ENCODE measurements at regions not wholly inside any gene's neighbourhood (a gene's known extent, or its start where the extent isn't known, plus 50 kb on each side); places are given as distances from the start of the nearest gene placed in this dataset.
"Not testable (repeated sequence)": the region's sequence is repeated elsewhere in the genome, so short reads cannot be mapped to it uniquely, and the experiment has no call there.

DNA sequence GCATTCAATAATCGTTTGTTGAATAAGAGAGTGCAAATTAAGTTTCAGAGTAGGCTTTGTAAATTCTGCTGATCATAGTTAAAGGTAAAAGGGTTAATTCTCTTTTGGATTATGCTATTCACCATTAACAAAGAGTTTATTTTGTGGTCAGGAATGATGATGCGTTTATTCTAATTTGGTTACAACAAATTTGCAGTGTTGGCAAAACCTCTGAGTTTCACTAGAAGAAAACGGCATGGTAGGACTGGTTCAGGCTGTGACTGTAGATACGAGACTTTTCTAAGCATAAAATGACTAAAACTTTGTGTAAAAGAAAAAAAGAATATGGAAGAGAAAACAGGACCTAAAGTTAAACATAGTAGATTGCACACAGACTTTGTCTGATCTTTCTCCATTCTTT lies 234.7 kb downstream of the TLR4 start:
- DNase-seq (ENCODE audit: low spot score) = no peak

- not testable (repeated sequence) for DNase-seq (ENCODE audit: low spot score)
Measured at GRCh38 chr9:117944750-117945149, 240.5 kb downstream of the TLR4 start.

DNA sequence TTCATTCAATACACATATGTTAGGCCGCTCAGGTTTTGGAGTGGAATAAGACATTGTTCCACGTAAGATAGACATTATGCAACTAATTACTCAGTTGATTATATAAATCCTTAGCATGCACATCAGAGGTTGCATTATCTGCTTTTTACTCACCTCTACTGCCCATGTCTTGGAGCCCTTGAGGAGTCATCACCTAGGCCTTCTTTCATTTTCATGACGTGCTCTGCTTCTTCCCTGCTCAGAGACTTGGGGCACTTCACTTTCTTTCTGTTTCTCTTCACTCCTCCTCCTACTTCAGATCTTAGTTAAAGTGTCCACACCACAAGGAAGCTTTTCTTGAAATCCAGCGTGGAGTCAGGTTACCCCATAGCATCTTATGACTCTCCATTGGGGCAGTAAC lies 241.1 kb downstream of the TLR4 start:
- no peak for DNase-seq (ENCODE audit: low spot score)

- no peak for DNase-seq (ENCODE audit: low spot score)
Measured at GRCh38 chr9:117951127-117951526, 246.9 kb downstream of the TLR4 start.

DNA sequence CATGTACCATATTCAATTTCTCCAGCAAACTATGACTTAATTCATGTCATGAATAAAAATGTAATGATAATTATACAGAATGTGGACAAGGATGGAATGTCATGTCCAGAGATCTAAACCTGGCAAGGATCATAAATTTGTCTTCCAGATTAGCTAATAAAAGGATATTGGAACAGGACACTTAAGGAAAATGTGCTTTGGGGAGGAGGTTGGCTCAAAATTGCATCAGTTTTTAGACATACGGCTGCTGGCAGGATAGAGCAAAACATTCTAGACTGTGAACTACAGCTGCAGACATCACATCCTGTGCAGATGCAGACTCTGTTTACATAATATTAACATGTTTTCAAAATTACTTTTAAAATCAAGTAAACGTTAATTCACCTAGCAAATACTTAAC lies 248.4 kb downstream of the TLR4 start:
- DNase-seq (ENCODE audit: low spot score) = no peak

DNA sequence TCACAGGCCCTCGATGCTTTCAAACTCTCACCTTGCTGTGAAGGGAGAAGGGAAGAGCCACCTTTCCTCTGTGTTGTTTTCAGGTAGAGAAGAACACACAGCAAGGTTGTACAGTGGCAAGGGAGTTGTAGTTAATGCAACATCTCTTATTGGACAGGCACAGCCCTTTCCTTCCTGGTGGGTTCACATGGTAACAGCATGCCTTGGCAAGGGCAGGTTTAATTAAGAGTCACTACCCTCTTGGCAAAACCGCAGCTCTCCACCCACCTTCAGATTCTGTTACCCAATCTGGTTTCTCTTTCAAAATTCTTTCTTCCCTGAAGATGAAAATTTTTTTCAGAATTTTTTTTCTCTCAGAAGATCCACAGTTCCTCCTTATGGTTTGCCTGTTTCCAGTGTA lies 253.1 kb downstream of the TLR4 start:
- DNase-seq (ENCODE audit: low spot score) = peak; percentile 11

DNA sequence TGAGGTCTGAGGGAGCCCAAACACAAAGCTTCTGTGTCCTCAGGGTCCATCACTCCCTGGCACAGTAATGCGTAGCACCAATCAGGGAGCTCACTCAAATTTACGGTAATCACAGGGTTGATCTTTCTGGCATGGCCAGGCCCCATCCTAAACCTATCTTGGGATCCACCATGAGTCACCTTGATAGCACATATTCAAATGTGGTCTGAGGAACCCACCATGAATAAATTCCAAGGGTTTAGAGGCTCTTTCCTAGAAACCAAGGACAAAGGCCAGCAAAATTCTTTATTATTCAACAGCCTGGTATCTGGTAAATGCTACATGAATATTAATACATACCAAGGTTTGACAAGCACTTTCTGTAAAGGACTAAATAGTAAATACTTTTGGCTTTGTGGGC lies 254.5 kb downstream of the TLR4 start:
- DNase-seq (ENCODE audit: low spot score) = no peak

DNA sequence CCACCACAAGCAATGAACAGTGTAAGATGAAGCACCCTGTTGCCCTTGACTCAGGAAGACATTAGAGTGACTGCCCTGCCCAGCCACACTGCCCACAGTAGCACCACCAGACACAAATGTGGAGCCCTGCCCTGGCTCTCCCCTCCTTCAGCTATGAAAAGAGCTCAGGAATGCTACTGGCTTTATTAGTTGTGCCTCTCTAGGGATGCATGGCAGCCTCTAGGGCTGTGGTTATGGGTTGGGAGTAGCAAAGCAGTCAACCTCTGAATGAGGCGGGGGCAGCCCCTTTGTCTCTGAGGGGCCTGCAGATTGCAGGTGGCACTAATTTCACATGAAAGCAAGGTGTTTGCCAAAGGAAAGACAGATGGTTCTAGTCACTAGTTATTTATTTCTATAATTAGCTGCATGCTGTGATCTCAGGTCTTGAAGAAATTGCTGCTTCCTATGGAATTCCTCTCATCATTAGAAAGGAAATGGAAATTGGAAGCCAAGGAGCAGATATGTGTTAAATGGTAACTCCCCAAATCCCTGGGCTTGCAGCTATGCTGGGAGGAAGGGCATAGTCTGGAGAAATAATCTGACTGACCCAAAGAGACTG lies 259.4 kb downstream of the TLR4 start:
- no peak for DNase-seq (ENCODE audit: low spot score)

GRCh38 chr9:117970276-117971050 lies 266.3 kb downstream of the TLR4 start:
- no peak for DNase-seq (ENCODE audit: low spot score)

DNA sequence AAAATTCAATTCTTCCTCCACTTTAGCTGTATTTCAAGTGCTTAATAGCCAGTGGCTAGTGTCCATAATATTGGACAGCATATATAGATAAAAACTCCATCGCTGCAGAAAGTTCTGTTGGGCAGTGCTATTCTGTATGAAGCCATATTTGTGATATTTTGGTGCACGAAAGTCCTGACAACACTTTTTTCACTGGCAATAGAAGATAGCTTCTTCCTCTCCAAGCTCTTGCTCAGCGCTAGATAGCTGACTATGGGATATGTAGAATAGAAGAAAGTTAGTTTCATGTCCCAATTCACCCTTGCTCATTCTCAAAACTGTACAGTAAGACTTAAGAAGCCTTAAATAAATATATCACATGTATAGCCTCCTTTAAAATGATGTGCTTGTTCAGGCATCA lies 269.9 kb downstream of the TLR4 start:
- no peak for DNase-seq (ENCODE audit: low spot score)

DNA sequence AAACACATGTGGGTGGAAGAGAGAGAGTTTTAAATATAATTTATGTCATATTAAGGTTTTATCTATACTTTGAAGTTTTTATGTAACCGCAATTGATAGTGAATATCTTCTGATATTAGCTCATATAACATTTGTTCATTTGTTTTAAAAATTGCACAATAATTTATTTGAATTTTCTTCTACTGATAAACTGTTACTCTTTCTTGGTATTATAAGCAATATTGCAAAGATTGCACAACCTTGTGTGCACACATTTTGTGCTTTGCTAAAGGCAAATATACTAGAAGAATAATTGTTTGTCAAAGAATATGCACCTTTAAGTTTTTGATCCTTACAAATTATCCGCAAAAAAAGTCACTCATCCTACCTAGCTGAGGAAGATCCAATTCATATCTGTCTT lies 275.7 kb downstream of the TLR4 start:
- no peak for DNase-seq (ENCODE audit: low spot score)

GRCh38 chr9:117987945-117988344 lies 283.7 kb downstream of the TLR4 start:
- no peak for DNase-seq (ENCODE audit: low spot score)

- no peak for DNase-seq (ENCODE audit: low spot score)
Measured at GRCh38 chr9:117992006-117992405, 287.8 kb downstream of the TLR4 start.

DNA sequence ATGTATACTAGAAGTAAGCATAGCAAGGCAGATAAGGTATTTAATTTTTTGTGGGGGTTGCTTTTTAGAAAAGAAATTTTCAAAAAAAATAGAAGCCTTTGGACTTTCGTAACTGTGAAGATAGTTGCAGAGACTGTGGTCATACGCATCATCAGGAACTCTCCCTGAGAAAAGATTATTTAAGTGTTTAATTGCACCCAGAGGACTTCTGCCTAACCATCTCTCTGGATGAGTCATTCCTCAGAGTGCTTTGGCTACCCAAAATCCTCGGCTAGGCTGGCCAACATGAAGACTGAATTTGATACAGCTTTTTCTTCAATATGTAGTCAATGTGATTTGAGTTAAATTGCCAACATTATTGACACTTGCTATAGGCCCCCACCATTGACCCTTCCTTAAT lies 296.4 kb downstream of the TLR4 start:
- DNase-seq (ENCODE audit: low spot score) = no peak

GRCh38 chr9:118003240-118003639 lies 299.0 kb downstream of the TLR4 start:
- DNase-seq (ENCODE audit: low spot score) = no peak

GRCh38 chr9:118008246-118008645 lies 304.0 kb downstream of the TLR4 start:
- DNase-seq (ENCODE audit: low spot score) = no peak

- DNase-seq (ENCODE audit: low spot score) = no peak
Measured at GRCh38 chr9:118009614-118010013, 305.4 kb downstream of the TLR4 start.

DNA sequence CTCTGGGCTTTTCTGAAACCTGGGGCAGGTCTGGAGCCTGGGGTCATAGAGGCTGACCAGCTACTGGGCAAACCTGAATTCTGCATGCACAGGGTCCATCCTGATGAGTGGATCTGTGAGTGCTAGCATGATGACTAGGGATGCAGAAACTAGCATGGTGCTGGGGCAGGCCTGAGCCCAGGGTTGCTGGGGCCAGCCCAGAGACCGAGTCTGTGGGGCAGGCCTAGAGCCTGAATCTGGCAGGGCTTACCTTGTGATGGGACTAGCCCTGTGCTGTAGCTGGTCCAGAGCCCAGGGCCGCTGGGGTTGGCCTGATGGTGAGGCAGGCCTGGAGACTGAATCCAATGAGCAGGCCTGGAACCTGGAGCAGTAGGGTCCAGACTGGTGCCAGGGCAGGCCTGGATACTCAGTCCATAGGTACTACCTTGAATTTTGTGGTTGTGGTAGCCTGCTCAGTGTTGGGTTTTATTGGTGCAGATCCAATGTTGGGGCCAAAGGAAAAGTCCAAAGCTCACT lies 313.5 kb downstream of the TLR4 start:
- DNase-seq (ENCODE audit: low spot score) = no peak

- no peak for DNase-seq (ENCODE audit: low spot score)
Measured at GRCh38 chr9:118023644-118024043, 319.4 kb downstream of the TLR4 start.

DNA sequence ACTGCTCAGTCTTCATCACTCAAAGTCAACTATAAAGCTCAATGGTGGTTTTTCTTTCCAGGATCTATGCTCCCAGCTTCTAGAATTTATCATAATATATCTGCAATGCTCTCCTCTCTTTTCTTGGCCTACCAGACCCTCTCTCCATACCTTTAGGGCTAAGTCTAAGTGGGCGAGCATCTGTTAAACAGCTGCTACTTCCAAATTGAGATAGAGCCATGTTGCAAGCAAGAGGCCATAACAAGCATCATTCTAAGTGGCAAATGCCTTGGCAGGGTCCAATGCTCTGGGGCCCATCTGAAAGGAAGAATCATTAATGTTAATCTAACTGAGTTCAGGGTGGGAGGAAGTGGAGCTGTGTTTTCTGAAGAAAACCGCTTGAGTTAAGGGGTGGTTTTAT lies 324.0 kb downstream of the TLR4 start:
- no peak for DNase-seq (ENCODE audit: low spot score)

DNA sequence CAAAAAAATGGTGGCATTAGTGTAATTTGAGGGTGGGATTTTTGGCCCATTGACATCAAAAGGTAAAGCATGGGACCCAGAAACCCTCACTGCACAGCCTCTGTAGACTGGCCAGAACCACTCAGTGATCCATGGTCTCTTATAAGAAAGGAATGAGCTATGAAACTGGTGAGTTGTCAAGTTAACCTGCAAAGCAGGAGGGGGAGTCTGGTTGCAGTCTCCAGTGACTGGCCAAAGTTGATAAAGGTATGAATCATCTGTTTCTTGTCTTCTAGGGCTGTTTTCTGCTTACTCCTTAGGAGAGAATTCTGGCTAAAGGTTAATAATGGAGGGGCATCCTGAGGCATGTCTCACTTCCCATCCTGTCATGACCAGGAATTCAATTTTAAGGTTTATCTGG lies 325.2 kb downstream of the TLR4 start:
- no peak for DNase-seq (ENCODE audit: low spot score)

DNA sequence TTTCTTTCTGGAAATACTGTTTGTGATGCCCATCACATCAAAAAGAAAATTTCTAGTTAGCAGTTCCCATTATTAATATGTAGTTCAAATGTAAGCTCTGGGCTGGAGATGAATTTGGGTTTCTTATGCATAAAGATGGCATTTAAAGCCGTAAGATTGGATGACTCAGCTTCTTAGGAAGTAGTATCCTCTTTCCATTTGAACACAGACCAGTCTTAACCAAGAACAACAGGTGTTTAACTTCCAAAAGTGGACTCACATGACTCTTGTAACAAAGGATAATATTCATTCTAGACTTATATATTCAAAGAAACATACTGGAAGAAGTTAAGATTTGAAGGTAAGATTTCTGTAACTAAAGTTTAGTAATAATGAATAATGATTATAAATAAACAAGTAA lies 330.5 kb downstream of the TLR4 start:
- DNase-seq (ENCODE audit: low spot score) = no peak

GRCh38 chr9:118038713-118039112 lies 334.5 kb downstream of the TLR4 start:
- no peak for DNase-seq (ENCODE audit: low spot score)

- DNase-seq (ENCODE audit: low spot score) = no peak
Measured at GRCh38 chr9:118058227-118058626, 354.0 kb downstream of the TLR4 start.

Data from SW480 (cell line).